HFFc6 (cell line): ENCODE measurements at regions not wholly inside any gene's neighbourhood (a gene's known extent, or its start where the extent isn't known, plus 50 kb on each side); places are given as distances from the start of the nearest gene placed in this dataset.

ENCODE experiments used
- DNase-seq: peaks from one replicate; pipeline ENCODE4 v3.0.0-alpha.2; 2018
- H3K27ac Mint-ChIP-seq: 2 replicates; pipeline ENCODE4 v1.8.0; 2020; ENCODE audit warnings: mild to moderate bottlenecking, mixed read lengths
- H3K27me3 Mint-ChIP-seq: 2 replicates; pipeline ENCODE4 v1.8.0; 2021; ENCODE audit warnings: mild to moderate bottlenecking, moderate library complexity, mixed read lengths; ENCODE audit not compliant: insufficient read depth
- H3K36me3 Mint-ChIP-seq: 2 replicates; pipeline ENCODE4 v1.8.0; 2021; ENCODE audit warnings: low read depth, mixed read lengths
- H3K4me1 Mint-ChIP-seq: 2 replicates; pipeline ENCODE4 v1.8.0; 2020; ENCODE audit warnings: low read depth, mixed read lengths
- H3K4me3 Mint-ChIP-seq: 2 replicates; pipeline ENCODE4 v1.8.0; 2020; ENCODE audit warnings: mild to moderate bottlenecking, moderate library complexity, mixed read lengths
- H3K9me3 Mint-ChIP-seq: 2 replicates; pipeline ENCODE4 v1.8.0; 2020; ENCODE audit warnings: mild to moderate bottlenecking, mixed read lengths
- CTCF ChIP-seq: fragments of 200-600 bp; sonication (generic); IDR thresholded peaks from 2 replicates; pipeline ENCODE4 v1.5.0; 2021; ENCODE audit warnings: antibody characterized with exemption, mild to moderate bottlenecking

- no peak overlapping the region for H3K27ac Mint-ChIP-seq
- H3K4me1 Mint-ChIP-seq: no peaks in the 10 kb centered on the region
- H3K27me3 Mint-ChIP-seq: no peaks in the 10 kb centered on the region
- H3K9me3 Mint-ChIP-seq: peaks cover 50% of the 10 kb centered on the region
- no peak for TF ChIP-seq CTCF
- no peak for DNase-seq
- H3K36me3 Mint-ChIP-seq: no peaks in the 10 kb centered on the region
- no peak overlapping the region for H3K4me3 Mint-ChIP-seq
Measured at GRCh38 chr13:58247080-58247479, 615.5 kb downstream of the PCDH17 start.

GRCh38 chr13:58254943-58255342 is 623.4 kb downstream of the PCDH17 start:
- H3K36me3 Mint-ChIP-seq: no peaks in the 10 kb centered on the region; the same call in 1 of the 2 replicates
- peaks cover 32% of the 10 kb centered on the region for H3K9me3 Mint-ChIP-seq
- DNase-seq: no peak
- TF ChIP-seq CTCF: no peak
- no peak overlapping the region for H3K27ac Mint-ChIP-seq
- no peaks in the 10 kb centered on the region for H3K4me1 Mint-ChIP-seq
- H3K27me3 Mint-ChIP-seq: no peaks in the 10 kb centered on the region
- no peak overlapping the region for H3K4me3 Mint-ChIP-seq

GRCh38 chr13:58266271-58266670 is 634.7 kb downstream of the PCDH17 start:
- Mint-ChIP-seq H3K4me1 (no peaks in the 10 kb centered on the region), H3K4me3 (no peak overlapping the region), H3K36me3 (no peaks in the 10 kb centered on the region), H3K27me3 (no peaks in the 10 kb centered on the region), H3K9me3 (peaks cover 30% of the 10 kb centered on the region), H3K27ac (no peak overlapping the region)
- no peak for DNase-seq
- no peak for TF ChIP-seq CTCF

GRCh38 chr13:58298556-58299135 is 667.1 kb downstream of the PCDH17 start:
- TF ChIP-seq CTCF: no peak
- Mint-ChIP-seq H3K27me3 (no peaks in the 10 kb centered on the region), H3K36me3 (no peaks in the 10 kb centered on the region; the same call in 1 of the 2 replicates), H3K27ac (no peak overlapping the region), H3K9me3 (peaks cover 17% of the 10 kb centered on the region), H3K4me3 (no peak overlapping the region), H3K4me1 (no peaks in the 10 kb centered on the region)
- no peak for DNase-seq

GRCh38 chr13:58300224-58300623 is 668.7 kb downstream of the PCDH17 start:
- H3K4me3 Mint-ChIP-seq: no peak overlapping the region
- no peaks in the 10 kb centered on the region; the same call in 1 of the 2 replicates for H3K36me3 Mint-ChIP-seq
- no peak for TF ChIP-seq CTCF
- no peaks in the 10 kb centered on the region for H3K4me1 Mint-ChIP-seq
- no peak for DNase-seq
- peaks cover 6% of the 10 kb centered on the region for H3K9me3 Mint-ChIP-seq
- no peak overlapping the region for H3K27ac Mint-ChIP-seq
- H3K27me3 Mint-ChIP-seq: no peaks in the 10 kb centered on the region
